Activated naive CD8-positive, alpha-beta T cell treated with anti-CD3 and anti-CD28 coated beads for 36 hours (primary cell): ENCODE measurements at regions not wholly inside any gene's neighbourhood (a gene's known extent, or its start where the extent isn't known, plus 50 kb on each side); places are given as distances from the start of the nearest gene placed in this dataset.

Source experiments
- DNase-seq: peaks from one replicate; pipeline ENCODE4 v3.0.0; 2021
- H3K27ac Mint-ChIP-seq: one replicate; pipeline ENCODE4 v1.8.0; 2022; ENCODE audit warnings: mild to moderate bottlenecking, moderate library complexity, mixed read lengths
- H3K27me3 Mint-ChIP-seq: one replicate; pipeline ENCODE4 v1.8.0; 2022; ENCODE audit warnings: mild to moderate bottlenecking, mixed read lengths
- H3K36me3 Mint-ChIP-seq: one replicate; pipeline ENCODE4 v1.8.0; 2021; ENCODE audit warnings: mild to moderate bottlenecking, mixed read lengths
- H3K4me1 Mint-ChIP-seq: one replicate; pipeline ENCODE4 v1.8.0; 2021; ENCODE audit warnings: mixed read lengths
- H3K4me3 Mint-ChIP-seq: one replicate; pipeline ENCODE4 v1.8.0; 2022; ENCODE audit warnings: mild to moderate bottlenecking, moderate library complexity, mixed read lengths
- H3K9me3 Mint-ChIP-seq: one replicate; pipeline ENCODE4 v1.8.0; 2022; ENCODE audit warnings: mixed read lengths

GRCh38 chr1:25053576-25054250 lies 123.6 kb upstream of the RUNX3 start:
- Mint-ChIP-seq H3K27ac (no peak overlapping the region), H3K36me3 (no peaks in the 10 kb centered on the region), H3K27me3 (peaks cover 15% of the 10 kb centered on the region), H3K9me3 (no peaks in the 10 kb centered on the region), H3K4me3 (no peak overlapping the region), H3K4me1 (no peaks in the 10 kb centered on the region)
- no peak for DNase-seq

- Mint-ChIP-seq H3K9me3 (no peaks in the 10 kb centered on the region), H3K4me3 (no peak overlapping the region), H3K36me3 (no peaks in the 10 kb centered on the region), H3K27me3 (peaks cover 12% of the 10 kb centered on the region), H3K4me1 (no peaks in the 10 kb centered on the region), H3K27ac (no peak overlapping the region)
- no peak for DNase-seq
Measured at GRCh38 chr1:25051906-25052305, 121.8 kb upstream of the RUNX3 start.

DNA sequence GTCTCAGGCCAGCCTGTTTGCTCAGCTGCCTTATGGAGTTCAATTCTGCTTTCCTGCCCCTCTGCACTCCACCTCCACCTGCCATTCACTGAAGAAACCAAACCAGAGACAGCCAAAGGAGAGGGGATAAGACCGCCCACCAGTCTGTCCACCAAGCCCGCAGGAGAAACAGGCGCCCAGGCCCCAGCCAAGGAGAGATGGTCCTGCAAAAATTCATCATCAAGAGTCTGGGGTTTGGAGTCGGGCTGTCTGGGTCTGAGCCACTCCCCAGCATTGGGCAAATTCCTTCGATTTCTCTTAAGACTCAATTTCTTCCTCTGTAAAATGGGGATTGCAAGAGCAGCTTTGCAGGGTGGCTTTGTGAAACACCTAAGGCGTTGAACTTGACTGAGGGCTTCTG lies 121.4 kb upstream of the RUNX3 start:
- DNase-seq, result no peak
- H3K27me3 Mint-ChIP-seq, result peaks cover 12% of the 10 kb centered on the region
- H3K9me3 Mint-ChIP-seq, result no peaks in the 10 kb centered on the region
- H3K4me1 Mint-ChIP-seq, result no peaks in the 10 kb centered on the region
- no peaks in the 10 kb centered on the region for H3K36me3 Mint-ChIP-seq
- no peak overlapping the region for H3K4me3 Mint-ChIP-seq
- H3K27ac Mint-ChIP-seq, result no peak overlapping the region

DNA sequence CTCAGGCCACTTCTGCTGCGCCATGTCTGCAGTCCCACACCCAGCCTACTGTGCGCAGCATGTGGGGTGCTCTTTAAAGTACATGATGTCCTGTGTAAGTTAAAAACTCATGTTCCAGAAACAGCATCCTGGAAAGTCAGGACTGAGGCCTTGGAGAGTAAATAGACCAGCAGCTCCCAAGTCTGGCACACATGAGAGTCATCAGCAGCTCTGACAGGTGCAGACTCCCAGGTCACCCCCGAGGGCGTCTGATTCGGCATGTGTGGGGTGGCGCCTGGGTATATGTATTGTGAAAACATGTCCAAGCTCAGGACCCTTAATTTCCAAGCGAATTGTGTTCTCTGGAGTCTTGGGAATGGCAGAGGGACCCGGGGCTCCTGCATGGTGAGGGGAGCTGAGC lies 120.1 kb upstream of the RUNX3 start:
- no peaks in the 10 kb centered on the region for H3K36me3 Mint-ChIP-seq
- H3K4me1 Mint-ChIP-seq, result no peaks in the 10 kb centered on the region
- no peak overlapping the region for H3K4me3 Mint-ChIP-seq
- H3K9me3 Mint-ChIP-seq, result no peaks in the 10 kb centered on the region
- peaks cover 12% of the 10 kb centered on the region for H3K27me3 Mint-ChIP-seq
- H3K27ac Mint-ChIP-seq, result no peak overlapping the region
- no peak for DNase-seq

DNA sequence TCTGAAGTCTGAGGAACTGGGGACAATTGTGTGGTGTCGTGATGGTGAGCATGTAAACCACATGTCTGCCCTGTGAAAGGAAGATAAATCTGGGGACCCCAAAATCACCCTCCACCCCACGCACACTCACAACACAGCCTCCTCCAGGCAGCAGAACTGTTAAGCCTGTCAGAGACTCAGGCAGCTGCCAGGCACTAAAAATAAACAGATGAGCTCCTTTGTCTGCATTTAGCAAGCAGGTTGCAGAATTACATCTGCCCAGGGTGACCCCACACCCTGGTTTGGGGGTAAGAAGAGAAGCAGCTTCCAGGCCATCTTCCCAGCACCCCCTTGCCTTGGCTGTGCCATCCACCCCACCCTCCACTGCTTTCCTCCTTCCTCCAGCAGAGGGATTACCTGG lies 119.1 kb upstream of the RUNX3 start:
- no peaks in the 10 kb centered on the region for H3K9me3 Mint-ChIP-seq
- DNase-seq, result no peak
- no peak overlapping the region for H3K27ac Mint-ChIP-seq
- H3K4me1 Mint-ChIP-seq, result no peaks in the 10 kb centered on the region
- no peaks in the 10 kb centered on the region for H3K36me3 Mint-ChIP-seq
- H3K4me3 Mint-ChIP-seq, result no peak overlapping the region
- peaks cover 7% of the 10 kb centered on the region for H3K27me3 Mint-ChIP-seq

GRCh38 chr1:25048728-25049127 lies 118.7 kb upstream of the RUNX3 start:
- H3K27ac Mint-ChIP-seq, result no peak overlapping the region
- H3K9me3 Mint-ChIP-seq, result no peaks in the 10 kb centered on the region
- no peak overlapping the region for H3K4me3 Mint-ChIP-seq
- no peaks in the 10 kb centered on the region for H3K36me3 Mint-ChIP-seq
- no peak for DNase-seq
- no peaks in the 10 kb centered on the region for H3K4me1 Mint-ChIP-seq
- H3K27me3 Mint-ChIP-seq, result peaks cover 7% of the 10 kb centered on the region

DNA sequence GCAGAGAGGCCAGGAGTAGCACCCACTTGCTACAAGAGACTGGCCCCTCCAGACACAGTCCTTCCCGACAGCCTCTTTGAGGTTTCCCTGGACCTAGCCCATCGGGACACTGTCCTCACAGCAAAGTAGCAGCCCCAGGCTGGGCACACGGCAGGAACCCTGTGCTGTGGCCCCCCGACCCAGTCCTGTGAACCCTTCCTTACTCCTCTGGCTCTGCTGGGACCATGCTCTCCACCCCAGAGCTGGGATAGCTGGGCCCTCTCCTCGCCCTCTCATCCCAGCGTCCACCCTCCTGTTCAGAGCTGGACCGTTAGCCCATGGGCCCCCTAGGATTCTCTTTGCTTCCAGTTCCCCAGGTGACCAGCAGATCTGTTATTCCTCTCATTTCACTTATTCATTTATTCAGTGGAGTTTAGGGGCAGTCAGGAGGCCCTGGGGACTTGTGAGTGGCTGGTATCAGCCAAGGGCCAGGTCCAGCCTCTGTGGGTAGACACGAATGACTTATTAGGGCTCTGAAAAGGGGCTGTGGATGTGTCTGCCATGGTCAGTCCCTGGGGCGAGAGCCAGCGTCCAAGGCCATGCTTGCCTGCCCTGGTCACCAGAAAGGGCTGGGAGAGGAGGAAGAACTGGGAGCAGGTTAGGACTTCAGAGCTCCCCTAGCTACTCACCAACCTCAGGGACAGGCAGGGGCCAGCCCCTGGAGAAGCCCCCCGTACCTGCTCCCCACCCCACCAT lies 117.6 kb upstream of the RUNX3 start:
- no peak for DNase-seq
- Mint-ChIP-seq H3K9me3 (peaks cover 1% of the 10 kb centered on the region), H3K27ac (no peak overlapping the region), H3K36me3 (no peaks in the 10 kb centered on the region), H3K4me1 (no peaks in the 10 kb centered on the region), H3K4me3 (no peak overlapping the region), H3K27me3 (peaks cover 2% of the 10 kb centered on the region)

GRCh38 chr1:25046194-25046532 lies 116.1 kb upstream of the RUNX3 start:
- Mint-ChIP-seq H3K4me1 (peaks cover 9% of the 10 kb centered on the region), H3K9me3 (peaks cover 1% of the 10 kb centered on the region), H3K4me3 (no peak overlapping the region), H3K36me3 (no peaks in the 10 kb centered on the region), H3K27ac (no peak overlapping the region), H3K27me3 (no peaks in the 10 kb centered on the region)
- DNase-seq, result no peak

DNA sequence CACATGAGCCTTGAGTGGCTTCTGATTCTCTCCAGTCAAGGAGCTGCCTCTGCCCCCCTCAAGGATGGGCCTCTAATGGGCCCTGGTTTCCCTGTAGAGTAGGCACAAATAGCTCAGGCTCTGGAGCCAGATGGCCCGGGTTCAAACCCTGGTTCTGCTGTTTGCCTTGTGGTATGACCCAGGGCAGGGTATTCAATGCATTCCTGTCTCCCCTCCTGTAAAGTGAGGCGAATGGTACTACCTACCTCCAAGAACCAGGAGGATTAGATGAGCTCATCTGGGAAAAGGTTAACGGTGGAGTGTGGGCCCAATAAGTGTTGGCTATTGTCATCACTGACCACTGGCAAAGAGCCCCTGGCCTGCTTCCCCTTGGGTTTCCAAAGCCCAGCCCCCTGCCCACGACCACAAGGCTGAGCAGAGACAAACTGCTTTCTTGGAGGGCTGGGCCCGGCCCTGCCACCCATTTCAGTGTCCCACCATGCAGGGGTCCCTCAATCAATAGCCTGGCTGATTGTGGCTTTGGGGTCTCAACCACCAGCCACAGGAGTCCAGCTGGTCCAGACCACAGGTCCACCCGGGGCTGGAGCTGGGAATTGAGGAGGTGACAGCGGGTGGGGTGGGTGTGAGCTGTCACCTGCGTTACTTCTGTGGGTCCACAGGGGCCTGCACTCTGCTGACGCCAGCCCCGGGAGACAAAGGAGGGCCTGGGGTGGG lies 115.6 kb upstream of the RUNX3 start:
- Mint-ChIP-seq H3K4me1 (peaks cover 13% of the 10 kb centered on the region), H3K27ac (no peak overlapping the region)

GRCh38 chr1:25043228-25043580 lies 113.1 kb upstream of the RUNX3 start:
- Mint-ChIP-seq H3K4me1 (peaks cover 21% of the 10 kb centered on the region), H3K4me3 (no peak overlapping the region), H3K9me3 (peaks cover 1% of the 10 kb centered on the region), H3K27me3 (no peaks in the 10 kb centered on the region), H3K36me3 (no peaks in the 10 kb centered on the region), H3K27ac (no peak overlapping the region)
- DNase-seq, result no peak

More for the DNA sequence above, 115.6 kb upstream of the RUNX3 start:
- Mint-ChIP-seq H3K4me3 (no peak overlapping the region), H3K36me3 (no peaks in the 10 kb centered on the region), H3K27me3 (no peaks in the 10 kb centered on the region), H3K9me3 (peaks cover 1% of the 10 kb centered on the region)
- DNase-seq, result no peak

DNA sequence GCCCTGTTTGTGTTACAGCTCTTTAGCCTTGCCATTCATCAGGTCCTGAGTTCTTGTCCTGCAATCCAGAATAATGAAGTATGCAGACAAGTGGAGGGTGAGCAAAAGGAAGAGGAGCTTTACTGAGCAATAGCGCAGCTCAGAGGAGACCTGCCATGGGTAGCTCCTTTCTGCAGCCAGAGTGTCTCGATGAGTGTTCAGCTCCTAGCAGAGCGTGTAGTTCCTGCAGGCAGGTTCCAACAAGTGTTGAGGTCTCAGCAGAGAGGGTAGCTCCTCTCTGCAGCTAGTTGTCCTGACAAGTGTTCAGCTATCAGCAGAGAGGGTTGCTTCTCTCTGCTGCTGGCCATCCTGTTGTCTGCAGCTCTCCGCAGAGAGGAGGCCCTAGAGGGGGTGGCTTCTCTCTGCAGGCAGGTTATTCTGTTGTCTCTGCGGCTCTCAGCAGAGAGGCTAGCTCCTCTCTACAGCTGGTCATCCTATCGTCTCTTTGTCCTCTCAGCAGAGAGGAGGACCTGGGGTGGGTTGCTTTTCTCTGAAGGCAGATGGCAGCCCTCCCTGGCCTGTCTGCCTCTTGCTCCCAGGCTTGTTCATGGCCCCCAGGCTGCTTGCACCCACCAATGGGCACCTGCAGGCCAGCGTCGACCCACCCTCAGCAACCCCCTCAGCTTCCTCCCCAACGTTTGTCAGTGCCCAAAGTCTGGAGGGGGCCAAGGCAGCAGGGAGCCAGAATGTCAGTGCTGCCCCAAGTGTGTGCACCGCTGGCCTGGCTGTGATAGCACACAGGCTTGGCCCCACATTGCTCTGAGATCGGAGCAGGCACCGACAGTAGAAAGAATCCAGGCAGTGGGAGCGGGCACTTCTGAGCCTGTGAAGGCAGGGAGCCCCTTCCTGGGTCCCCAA lies 112.5 kb upstream of the RUNX3 start:
- Mint-ChIP-seq H3K36me3 (no peaks in the 10 kb centered on the region), H3K9me3 (peaks cover 1% of the 10 kb centered on the region), H3K4me1 (peaks cover 24% of the 10 kb centered on the region), H3K4me3 (no peak overlapping the region), H3K27ac (no peak overlapping the region), H3K27me3 (no peaks in the 10 kb centered on the region)
- no peak for DNase-seq

- Mint-ChIP-seq H3K36me3 (peaks cover 3% of the 10 kb centered on the region), H3K27ac (no peak overlapping the region), H3K4me1 (peaks cover 29% of the 10 kb centered on the region), H3K9me3 (peaks cover 1% of the 10 kb centered on the region), H3K27me3 (no peaks in the 10 kb centered on the region), H3K4me3 (no peak overlapping the region)
- DNase-seq, result no peak
Measured at GRCh38 chr1:25041916-25042315, 111.8 kb upstream of the RUNX3 start.

GRCh38 chr1:25040122-25040685 lies 110.1 kb upstream of the RUNX3 start:
- Mint-ChIP-seq H3K27ac (no peak overlapping the region), H3K27me3 (no peaks in the 10 kb centered on the region), H3K4me3 (no peak overlapping the region), H3K36me3 (peaks cover 4% of the 10 kb centered on the region), H3K4me1 (peaks cover 33% of the 10 kb centered on the region), H3K9me3 (peaks cover 1% of the 10 kb centered on the region)
- DNase-seq, result no peak

- peaks cover 10% of the 10 kb centered on the region for H3K36me3 Mint-ChIP-seq
- DNase-seq, result no peak
- peaks cover 1% of the 10 kb centered on the region for H3K9me3 Mint-ChIP-seq
- H3K27ac Mint-ChIP-seq, result no peak overlapping the region
- peaks cover 41% of the 10 kb centered on the region for H3K4me1 Mint-ChIP-seq
- no peak overlapping the region for H3K4me3 Mint-ChIP-seq
- H3K27me3 Mint-ChIP-seq, result no peaks in the 10 kb centered on the region
Measured at GRCh38 chr1:25039229-25039628, 109.2 kb upstream of the RUNX3 start.

DNA sequence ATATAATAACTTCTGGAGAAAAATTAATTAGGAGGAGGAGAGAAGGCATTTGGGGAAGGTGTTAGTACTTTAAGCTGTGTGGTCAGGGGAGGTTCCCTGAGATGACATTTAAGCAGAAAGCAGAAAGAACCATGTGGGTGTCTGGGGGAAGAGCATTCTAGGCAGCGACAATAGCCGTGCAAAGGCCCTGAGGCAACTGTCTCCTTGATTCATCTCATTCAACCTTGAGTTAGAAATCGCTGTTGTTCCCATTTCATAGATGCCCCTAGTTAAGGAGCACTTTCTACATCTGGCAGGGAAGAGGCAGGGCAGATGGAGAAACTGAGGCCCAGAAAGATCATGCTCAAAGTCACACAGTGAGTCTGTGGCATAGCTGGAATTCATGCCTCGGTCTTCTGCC lies 108.6 kb upstream of the RUNX3 start:
- no peak overlapping the region for H3K27ac Mint-ChIP-seq
- H3K9me3 Mint-ChIP-seq, result peaks cover 1% of the 10 kb centered on the region
- peaks cover 10% of the 10 kb centered on the region for H3K36me3 Mint-ChIP-seq
- no peak overlapping the region for H3K4me3 Mint-ChIP-seq
- peaks cover 45% of the 10 kb centered on the region for H3K4me1 Mint-ChIP-seq
- DNase-seq, result no peak
- H3K27me3 Mint-ChIP-seq, result no peaks in the 10 kb centered on the region
